ENCODE measurements at regions not wholly inside any gene's neighbourhood (a gene's known extent, or its start where the extent isn't known, plus 50 kb on each side); places are given as distances from the start of the nearest gene placed in this dataset.

DNA sequence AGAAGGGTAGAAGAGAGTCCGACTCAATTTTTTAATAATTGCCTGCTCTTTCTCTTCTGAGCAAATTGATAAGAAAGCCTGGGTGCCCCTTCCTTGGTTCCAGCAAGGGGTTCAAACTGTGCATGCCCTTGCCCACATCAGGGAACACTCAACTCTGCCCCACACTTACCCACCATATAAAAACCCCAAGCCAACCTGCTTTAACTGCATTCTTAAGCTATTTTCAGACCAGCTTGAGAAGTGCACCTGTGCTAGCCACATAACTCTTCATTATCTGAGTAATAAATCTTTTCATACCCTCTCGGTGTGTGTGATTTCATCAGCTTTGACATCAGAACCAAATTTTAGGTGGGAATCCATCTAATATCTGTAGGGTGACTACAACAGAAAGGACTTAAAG is 509.6 kb downstream of the MRPL39 start:
- no peaks in the 10 kb centered on the region for H3K36me3 ChIP-seq (ENCODE audit: control insufficient read depth in 2 of 4, insufficient read depth in 4 of 4, low read length in 3 of 4)
- H3K56ac ChIP-seq (replicated peaks; ENCODE audit: insufficient read length, low read depth, low read length), result no peak overlapping the region
- H3K9ac ChIP-seq (replicated peaks in 1 of 4; ENCODE audit: extremely low read depth in 1 of 4, low read depth in 3 of 4, low read length in 3 of 4), result no peak overlapping the region
- H3K27ac ChIP-seq (ENCODE audit: low read depth, low read length), result no peak overlapping the region
- H3K79me2 ChIP-seq (ENCODE audit: control insufficient read depth in 1 of 2, insufficient read depth in 2 of 2, low read length in 2 of 2), result no peaks in the 10 kb centered on the region
- H3K9me3 ChIP-seq (ENCODE audit: insufficient read depth in 2 of 2, low read depth in 1 of 2, low read length in 1 of 2), result peaks cover 5 to 9% of the 10 kb centered on the region in 2 experiments; a peak in 3 of 4 replicates
- no peak overlapping the region for H4K5ac ChIP-seq (ENCODE audit: insufficient read length, low read depth, low read length)
- H4K91ac ChIP-seq (replicated peaks; ENCODE audit: insufficient read length, low read length), result no peak overlapping the region
- no peak overlapping the region for H3K4me3 ChIP-seq (ENCODE audit: extremely low read depth in 1 of 4, insufficient read depth in 2 of 4, low read depth in 3 of 4, low read length in 4 of 4)
- DNase-seq (ENCODE audit: low read depth in 1 of 2, low spot score in 2 of 2) (no peak), FAIRE-seq (no peak)
- POLR2A ChIA-PET (ENCODE audit: partially characterized antibody), result no interaction called here
- H3K27me3 ChIP-seq (replicated peaks in 1 of 4; ENCODE audit: control insufficient read depth in 3 of 4, extremely low read depth in 1 of 4, insufficient read depth in 3 of 4, low read length in 3 of 4), result no peaks in the 10 kb centered on the region
- CTCF ChIA-PET (ENCODE audit: partially characterized antibody), result no interaction called here
- no peak overlapping the region for H3K23ac ChIP-seq (ENCODE audit: insufficient read length)
- no peak overlapping the region for H4K8ac ChIP-seq (ENCODE audit: extremely low read depth, insufficient read depth, low read length)
- H2BK5ac ChIP-seq (ENCODE audit: low read depth, low read length), result no peak overlapping the region
- no peaks in the 10 kb centered on the region for H3K4me1 ChIP-seq (replicated peaks in 1 of 4; ENCODE audit: control insufficient read depth in 3 of 4, insufficient read depth in 4 of 4, low read length in 3 of 4)
- H2AK5ac ChIP-seq (ENCODE audit: low read depth, low read length), result no peak overlapping the region
- no peak overlapping the region for H2BK120ac ChIP-seq (replicated peaks; ENCODE audit: low read depth, low read length)
- no peak overlapping the region for H3K14ac ChIP-seq (ENCODE audit: insufficient read length)
- H3K4ac ChIP-seq (replicated peaks; ENCODE audit: insufficient read length, low read depth, low read length), result no peak overlapping the region
- H2BK20ac ChIP-seq (ENCODE audit: low read length), result no peak overlapping the region
- 91% methylated on average over 2 of the region's 2 CpGs; no CpG with 5 or more reads in 1 of the 2 experiments for WGBS, 2 experiments (ENCODE audit: extremely low coverage in 1 of 2, insufficient coverage in 1 of 2, insufficient read length in 1 of 2, insufficient replicate concordance in 2 of 2, low coverage in 1 of 2, low lambda C conversion rate in 2 of 2, missing lambda C conversion rate in 1 of 2)
- no peak overlapping the region for H3K4me2 ChIP-seq (ENCODE audit: insufficient read depth in 1 of 2, low read depth in 2 of 2, low read length in 2 of 2)
- no peaks in the 10 kb centered on the region for H4K20me1 ChIP-seq (replicated peaks in 1 of 2; ENCODE audit: control insufficient read depth in 1 of 2, insufficient read depth in 2 of 2, low read length in 2 of 2)
- no peak overlapping the region for H3K18ac ChIP-seq (ENCODE audit: extremely low read depth, low read length)
- H3K23me2 ChIP-seq (ENCODE audit: low read depth, low read length), result no peaks in the 10 kb centered on the region
- no peak overlapping the region for H2AFZ ChIP-seq (ENCODE audit: low read length)
- H2BK15ac ChIP-seq (ENCODE audit: low read length), result no peak overlapping the region
- no peaks in the 10 kb centered on the region for H3K79me1 ChIP-seq (ENCODE audit: low read depth, low read length)
- H2BK12ac ChIP-seq (ENCODE audit: low read depth, low read length), result no peak overlapping the region
- no peak for TF ChIP-seq CBX5 (IDR thresholded peaks at IDR 0.05; ENCODE audit: low read depth, low read length)
- TF ChIP-seq YY1 (IDR thresholded peaks at IDR 0.05; ENCODE audit: low read depth, low read length), result no peak
- TF ChIP-seq SP4 (IDR thresholded peaks at IDR 0.05; ENCODE audit: low read length), result no peak
- TF ChIP-seq TAF7 (optimal IDR thresholded peaks at IDR 0.05; ENCODE audit: borderline replicate concordance, low read depth, low read length), result no peak
- TF ChIP-seq PHF8 (conservative IDR thresholded peaks at IDR 0.05; ENCODE audit: low read depth, low read length), result no peak
- no peak for TF ChIP-seq CHD1 (IDR thresholded peaks at IDR 0.05; ENCODE audit: low read depth, low read length)
